ENCODE measurements at regions not wholly inside any gene's neighbourhood (a gene's known extent, or its start where the extent isn't known, plus 50 kb on each side); places are given as distances from the start of the nearest gene placed in this dataset.

GRCh38 chr9:129493706-129494047, 127.2 kb downstream of the C9orf50 start:
- Histone ChIP-seq H3K36me3 (ENCODE audit: control insufficient read depth in 2 of 2, extremely low read depth in 1 of 2, insufficient read depth in 2 of 2, low read length in 2 of 2) (peaks cover 0 to 2% of the 10 kb centered on the region in 2 experiments), H3K9me3 (replicated peaks; ENCODE audit: control insufficient read depth, insufficient read depth, low read length) (no peaks in the 10 kb centered on the region), H3K4me2 (ENCODE audit: insufficient read depth, low read length) (no peak overlapping the region), H3K27ac (ENCODE audit: insufficient read depth, low read depth, low read length) (no peak overlapping the region), H3K4me1 (ENCODE audit: control insufficient read depth, extremely low read depth, insufficient read depth, low read length) (peaks cover 49% of the 10 kb centered on the region), H3K9ac (replicated peaks; ENCODE audit: extremely low read depth, insufficient read depth, low read length) (no peak overlapping the region), H4K20me1 (replicated peaks; ENCODE audit: control insufficient read depth, extremely low read depth, insufficient read depth, low read length) (no peaks in the 10 kb centered on the region), H3K27me3 (ENCODE audit: control insufficient read depth in 2 of 2, insufficient read depth in 2 of 2, low read length in 2 of 2) (no peaks in the 10 kb centered on the region), H3K4me3 (replicated peaks in 1 of 3; ENCODE audit: insufficient read depth in 1 of 3, low read depth in 1 of 3, low read length in 3 of 3) (no peak overlapping the region), H2AFZ (ENCODE audit: low read depth, low read length) (no peak overlapping the region), H3K9me1 (replicated peaks; ENCODE audit: control insufficient read depth, extremely low read depth, insufficient read depth, low read length) (no peaks in the 10 kb centered on the region), H3K79me2 (ENCODE audit: control insufficient read depth, insufficient read depth, low read length) (peaks cover 14% of the 10 kb centered on the region)
- intact Hi-C loops (cut with micrococcal nuclease): no loop called here
- TF ChIP-seq MAX (IDR thresholded peaks at IDR 0.05; ENCODE audit: insufficient read depth, insufficient read length) (no peak), JUN (IDR thresholded peaks at IDR 0.05; ENCODE audit: borderline replicate concordance, insufficient read depth, insufficient read length, low read depth) (no peak), CTCF (IDR thresholded peaks at IDR 0.05; ENCODE audit: extremely low read depth in 1 of 2, insufficient read depth in 1 of 2, low read depth in 1 of 2, low read length in 2 of 2) (no peak), POLR2AphosphoS5 (IDR thresholded peaks at IDR 0.05; ENCODE audit: insufficient read depth, low read depth, low read length) (no peak), EZH2 (IDR thresholded peaks at IDR 0.05; ENCODE audit: borderline replicate concordance, low read depth, low read length, severe bottlenecking) (no peak), GATA2 (IDR thresholded peaks at IDR 0.05; ENCODE audit: insufficient read depth, insufficient read length, low read depth, low read length) (no peak), FOS (IDR thresholded peaks at IDR 0.05; ENCODE audit: borderline replicate concordance, insufficient read depth, low read length) (no peak), MYC (IDR thresholded peaks at IDR 0.05; ENCODE audit: low read depth, low read length) (no peak), POLR2A (IDR thresholded peaks at IDR 0.05; ENCODE audit: low read depth, low read length) (no peak)
- BruUV-seq (replicated peaks): no TSS peak
- DNase-seq (ENCODE audit: low read depth, low spot score) (no peak), FAIRE-seq (no peak)
- ChIA-PET CTCF (interaction anchor here (0.7 to 3.1 kb wide), 3 partner anchors 26 to 362 kb away, joined by 3 to 14 read pairs (median 4); no protein-coding TSS in a partner anchor), POLR2A (no interaction called here)
- dilution Hi-C loops (cut with MboI; ENCODE audit: extremely low pct_ligation_motif_present, low sequenced_read_pairs): no loop called here

Measured in endothelial cell of umbilical vein (primary cell).